Mucosa of gallbladder (tissue), 1 donor: ENCODE measurements at regions not wholly inside any gene's neighbourhood (a gene's known extent, or its start where the extent isn't known, plus 50 kb on each side); places are given as distances from the start of the nearest gene placed in this dataset.
"Not testable (repeated sequence)": the region's sequence is repeated elsewhere in the genome, so short reads cannot be mapped to it uniquely, and the experiment has no call there.

Experiments
- DNase-seq: peaks from one replicate; pipeline ENCODE4 v3.0.0-alpha.2; 2020; ENCODE audit warnings: low spot score
- donor health status: DM: no; HTN: no; CAD: no.

- not testable (repeated sequence) for DNase-seq
These were observed 897.5 kb downstream of the PLOD2 start for GRCh38 chr3:145263458-145263857.

DNA sequence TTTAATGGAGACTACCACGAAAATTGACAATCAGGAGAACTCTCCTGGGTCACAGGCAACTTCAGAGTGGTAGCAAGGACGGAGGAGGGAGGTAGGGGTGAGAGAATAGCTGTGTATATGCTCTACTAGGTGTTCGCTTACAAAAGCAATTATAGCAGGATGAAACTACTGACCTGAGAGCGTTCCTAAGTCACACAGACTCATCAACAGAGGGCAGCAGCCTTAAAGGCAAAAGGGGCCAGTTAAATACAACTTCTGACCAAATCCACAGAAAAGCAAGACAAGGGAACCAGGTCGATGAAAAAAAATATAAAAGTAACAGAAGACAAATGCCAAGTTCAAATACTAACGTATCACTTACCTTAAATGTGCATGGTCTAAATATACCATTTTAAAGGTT lies 894.6 kb downstream of the PLOD2 start:
- no peak for DNase-seq

DNA sequence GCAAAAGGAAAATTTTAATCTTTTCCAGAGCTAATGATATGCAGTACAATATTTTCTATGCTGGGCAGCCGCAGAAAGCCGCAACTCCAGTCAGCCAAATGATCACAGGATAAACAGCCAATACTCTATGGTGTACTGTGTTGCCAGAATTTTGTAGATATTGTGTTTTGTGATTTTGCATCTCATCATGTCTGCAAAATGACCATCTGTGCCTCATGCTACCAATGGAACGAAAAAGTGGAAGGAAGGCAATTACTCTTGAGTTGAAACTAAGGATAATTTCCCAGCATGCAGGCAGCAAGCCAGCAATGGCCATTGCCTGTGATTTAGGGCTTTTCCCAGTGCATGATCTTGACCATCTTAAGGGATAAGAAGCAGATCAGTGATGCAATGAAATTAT lies 891.9 kb downstream of the PLOD2 start:
- no peak for DNase-seq

DNA sequence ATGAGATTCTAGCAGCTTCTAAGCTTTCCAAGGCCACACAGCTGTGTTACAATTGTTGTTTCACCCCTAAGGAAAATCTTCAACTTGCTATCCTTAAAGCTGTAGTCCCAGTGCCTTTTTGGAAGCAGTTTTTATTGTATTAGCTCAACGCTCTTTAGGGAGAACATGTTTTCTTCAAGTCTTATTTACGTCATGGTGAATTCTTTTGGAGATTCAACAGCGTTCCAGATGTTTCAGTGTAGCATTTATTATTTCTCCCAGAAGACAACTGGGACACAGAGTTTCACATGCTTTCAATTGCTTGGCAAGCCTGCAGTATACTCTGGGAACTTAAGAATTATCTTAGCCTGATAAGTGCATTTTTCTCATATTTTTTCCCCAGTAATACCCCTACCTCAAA lies 888.3 kb downstream of the PLOD2 start:
- DNase-seq: no peak

GRCh38 chr3:145282505-145282904 lies 878.5 kb downstream of the PLOD2 start:
- no peak for DNase-seq

GRCh38 chr3:145286937-145287336 lies 874.0 kb downstream of the PLOD2 start:
- DNase-seq: no peak

DNA sequence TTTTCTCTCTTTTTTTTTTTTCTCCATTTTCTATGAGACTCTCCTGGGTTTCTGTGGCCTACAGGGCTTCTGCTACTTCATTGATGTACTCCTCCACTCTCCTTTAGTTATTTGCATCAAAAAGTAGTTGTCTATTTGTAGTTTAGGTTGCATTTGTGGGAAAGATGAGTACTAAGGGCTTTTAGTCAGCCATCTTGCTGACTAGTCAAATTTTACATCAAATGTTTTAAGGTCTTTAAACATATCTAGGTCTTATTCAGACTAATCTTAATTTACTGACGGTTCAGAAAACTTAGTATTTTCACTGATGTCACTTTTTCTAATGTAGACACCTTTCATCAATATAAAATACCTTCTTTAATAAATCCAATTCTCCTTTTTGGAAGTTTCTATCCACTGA lies 871.0 kb downstream of the PLOD2 start:
- no peak for DNase-seq

GRCh38 chr3:145294572-145294971 lies 866.4 kb downstream of the PLOD2 start:
- no peak for DNase-seq

GRCh38 chr3:145307272-145307671 lies 853.7 kb downstream of the PLOD2 start:
- no peak for DNase-seq

- no peak for DNase-seq
These were observed 847.2 kb downstream of the PLOD2 start for GRCh38 chr3:145313751-145314150.

DNA sequence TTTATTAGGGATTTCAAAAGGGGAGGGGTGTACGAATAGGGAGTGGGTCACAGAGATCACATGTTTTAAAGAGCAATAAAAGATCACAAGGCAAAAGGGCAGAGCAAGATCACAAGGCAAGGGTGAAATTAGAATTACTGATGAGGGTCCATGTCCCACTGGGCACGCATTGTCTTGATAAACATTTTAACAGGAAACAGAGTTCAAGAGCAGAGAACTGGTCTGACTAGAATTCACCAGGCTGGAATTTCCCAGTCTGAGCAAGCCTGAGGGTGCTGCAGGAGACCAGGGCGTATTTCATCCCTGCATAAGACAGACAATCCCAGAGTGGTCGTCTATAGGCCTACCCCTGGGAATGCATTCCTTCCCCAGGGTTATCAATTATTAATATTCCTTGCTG lies 844.7 kb downstream of the PLOD2 start:
- not testable (repeated sequence) for DNase-seq

- DNase-seq: no peak
These were observed 834.3 kb downstream of the PLOD2 start for GRCh38 chr3:145326666-145327065.

DNA sequence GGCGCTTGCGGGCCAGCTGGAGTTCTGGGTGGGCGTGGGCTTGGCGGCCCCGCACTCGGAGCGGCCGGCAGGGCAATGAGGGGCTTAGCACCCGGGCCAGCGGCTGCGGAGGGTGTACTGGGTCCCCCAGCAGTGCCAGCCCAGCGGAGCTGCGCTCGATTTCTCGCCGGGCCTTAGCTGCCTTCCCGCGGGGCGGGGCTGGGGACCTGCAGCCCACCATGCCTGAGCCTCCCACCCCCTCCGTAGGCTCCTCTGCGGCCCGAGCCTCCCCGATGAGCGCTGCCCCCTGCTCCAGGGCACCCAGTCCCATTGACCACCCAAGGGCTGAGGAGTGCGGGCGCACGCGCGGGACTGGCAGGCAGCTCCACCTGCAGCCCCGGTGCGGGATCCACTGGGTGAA lies 827.6 kb downstream of the PLOD2 start:
- DNase-seq: not testable (repeated sequence)

DNA sequence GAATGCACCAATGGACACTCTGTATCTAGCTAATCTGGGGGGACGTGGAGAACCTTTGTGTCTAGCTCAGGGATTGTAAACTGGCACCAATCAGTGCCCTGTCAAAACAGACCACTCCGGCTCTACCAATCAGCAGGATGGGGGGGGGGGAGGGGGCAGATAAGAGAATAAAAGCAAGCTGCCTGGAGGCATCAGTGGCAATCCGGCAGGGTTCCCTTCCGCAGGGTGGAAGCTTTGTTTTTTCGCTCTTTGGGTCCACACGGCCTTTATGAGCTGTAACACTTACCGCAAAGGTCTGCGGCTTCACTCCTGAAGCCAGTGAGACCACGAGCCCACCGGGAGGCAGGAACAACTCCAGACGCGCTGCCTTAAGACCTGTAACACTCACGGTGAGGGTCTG lies 827.1 kb downstream of the PLOD2 start:
- DNase-seq: no peak

DNA sequence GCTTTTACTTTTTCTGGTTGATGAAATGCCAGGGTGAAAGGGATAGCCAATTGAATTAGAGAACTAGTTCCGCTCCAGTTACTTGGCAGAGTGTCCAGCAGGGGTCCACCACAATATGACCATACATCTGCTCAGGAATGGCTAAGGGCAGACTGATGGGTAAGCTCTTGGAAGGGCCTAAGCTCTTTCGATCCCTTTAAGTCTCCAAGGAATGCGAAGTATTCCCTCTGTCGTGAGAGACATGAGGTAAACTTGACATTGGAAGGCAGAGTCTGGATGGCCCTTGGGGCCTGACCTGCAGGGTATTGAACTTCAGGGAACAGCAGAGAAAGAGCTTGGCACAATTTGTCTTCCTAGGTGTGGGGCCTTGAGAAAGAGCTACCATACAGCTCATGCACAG lies 805.8 kb downstream of the PLOD2 start:
- DNase-seq: no peak

DNA sequence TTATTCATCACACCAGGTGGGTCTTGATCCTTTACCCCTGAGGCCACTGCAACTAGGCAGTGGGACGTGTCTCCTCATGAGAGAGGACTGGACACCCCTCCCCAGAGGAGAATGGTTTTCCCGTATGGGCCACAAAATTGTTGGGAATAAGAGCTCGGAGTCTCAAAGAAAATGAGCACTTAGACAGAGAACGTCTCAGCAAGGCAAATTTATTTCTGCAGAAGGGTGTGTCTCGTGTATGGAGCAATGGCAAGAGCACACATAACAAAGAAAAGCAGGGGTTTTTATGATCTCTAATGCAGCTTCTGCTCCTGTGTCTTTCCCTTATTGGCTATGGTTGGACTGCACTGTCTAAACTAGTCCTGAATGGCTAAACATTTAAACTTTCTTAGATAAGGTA lies 803.5 kb downstream of the PLOD2 start:
- DNase-seq: no peak

GRCh38 chr3:145359040-145359439 lies 801.9 kb downstream of the PLOD2 start:
- DNase-seq: no peak

DNA sequence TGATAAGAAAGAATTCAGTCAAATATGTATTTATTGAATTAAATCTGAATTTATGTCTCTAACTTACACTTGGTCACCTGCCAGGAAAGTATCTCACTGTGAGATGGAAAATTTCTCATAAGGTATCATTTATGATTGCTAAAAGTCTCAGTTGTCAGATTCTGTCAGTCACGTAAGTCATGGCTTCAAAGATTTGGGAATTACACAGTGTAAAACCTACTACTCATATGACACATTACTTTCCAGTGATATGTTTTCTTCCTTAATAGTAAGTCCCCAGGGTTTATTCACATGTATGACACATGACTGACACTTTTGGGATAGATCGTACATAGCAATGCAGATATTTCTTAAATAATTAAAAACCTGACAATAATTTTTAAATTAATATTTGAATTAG lies 792.2 kb downstream of the PLOD2 start:
- no peak for DNase-seq

GRCh38 chr3:145370870-145371269 lies 790.1 kb downstream of the PLOD2 start:
- DNase-seq: no peak

GRCh38 chr3:145377301-145377700 lies 783.7 kb downstream of the PLOD2 start:
- no peak for DNase-seq

DNA sequence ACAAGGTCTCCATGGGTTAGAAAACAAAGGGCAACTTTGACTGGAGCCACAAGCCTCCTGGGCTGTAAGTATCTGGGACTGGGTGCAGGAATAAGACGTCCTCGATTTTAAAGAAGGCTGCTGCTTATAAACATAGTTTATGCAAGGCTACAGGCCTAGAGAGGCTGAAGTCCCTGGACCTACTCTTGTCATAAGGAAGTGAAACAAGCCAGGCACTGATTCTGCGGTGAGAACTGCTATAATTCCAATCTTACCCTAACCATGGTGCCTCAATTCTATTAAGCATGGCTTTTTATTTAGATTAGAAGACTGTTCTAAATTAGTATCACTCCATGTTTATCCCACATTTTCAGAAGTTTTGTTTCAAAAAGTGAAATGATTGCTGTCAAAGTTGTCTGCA lies 777.6 kb downstream of the PLOD2 start:
- no peak for DNase-seq

DNA sequence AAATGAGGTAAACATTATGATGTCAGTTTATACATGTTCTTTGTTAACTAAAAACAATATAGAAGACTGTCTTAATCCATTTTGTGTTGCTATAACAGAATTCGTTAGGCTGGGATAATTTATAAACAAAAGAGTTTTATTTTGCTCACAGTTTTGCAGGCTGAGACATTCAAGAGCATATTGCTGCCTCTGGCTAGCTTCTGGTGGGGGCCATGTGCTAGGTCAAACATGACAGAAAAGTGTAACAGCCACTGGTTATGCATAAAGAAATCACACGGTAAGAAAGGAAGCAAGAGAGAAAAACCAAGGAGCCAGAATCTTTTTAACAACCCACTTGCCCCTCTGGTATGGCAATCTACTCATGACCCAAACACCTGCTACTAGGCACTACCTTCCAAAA lies 776.7 kb downstream of the PLOD2 start:
- no peak for DNase-seq

GRCh38 chr3:145387211-145387610 lies 773.8 kb downstream of the PLOD2 start:
- no peak for DNase-seq

GRCh38 chr3:145395421-145395820 lies 765.6 kb downstream of the PLOD2 start:
- DNase-seq: no peak

GRCh38 chr3:145411605-145412004 lies 749.4 kb downstream of the PLOD2 start:
- DNase-seq: no peak
